ENCODE measurements at regions not wholly inside any gene's neighbourhood (a gene's known extent, or its start where the extent isn't known, plus 50 kb on each side); places are given as distances from the start of the nearest gene placed in this dataset.

DNA sequence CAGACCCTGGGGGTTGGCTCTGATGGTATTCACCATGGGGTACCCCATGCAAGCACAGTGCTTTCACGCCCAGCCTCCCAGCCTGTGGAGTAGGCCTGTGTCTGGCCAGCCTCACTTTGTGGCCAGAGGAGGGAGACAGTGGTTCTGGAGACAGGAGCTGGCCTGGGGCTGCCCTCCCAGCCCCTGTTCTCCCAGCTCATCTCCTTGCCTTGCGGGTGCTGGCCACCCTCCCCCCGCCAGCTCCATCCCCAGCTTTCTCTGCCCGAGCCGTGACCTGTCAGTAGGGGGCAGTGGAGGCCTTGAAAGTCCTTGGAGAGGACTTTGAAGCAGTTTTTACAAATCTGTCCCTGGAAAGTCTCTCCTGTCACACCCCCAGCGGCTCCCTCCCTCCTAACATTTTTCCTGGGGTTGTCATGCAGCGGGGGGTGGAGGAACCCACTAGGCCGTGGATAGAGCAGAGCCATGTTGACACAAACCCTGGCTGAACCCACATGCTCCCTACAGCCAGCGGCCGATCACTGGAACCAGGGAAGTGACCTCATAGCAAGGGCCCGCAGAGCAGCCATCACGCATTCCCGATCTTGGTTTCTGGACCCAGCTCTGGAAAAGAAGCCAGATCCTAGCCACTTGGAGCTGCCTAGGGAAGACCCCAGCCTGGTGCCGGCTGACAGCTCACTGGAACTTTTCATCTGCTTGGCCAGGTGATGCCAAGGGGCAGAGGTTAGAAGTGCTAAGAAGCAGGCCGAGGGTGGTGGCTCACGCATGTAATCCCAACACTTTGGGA, 289.4 kb downstream of the SEC14L1 start (continued):
- TF ChIP-seq, protein P1, sequence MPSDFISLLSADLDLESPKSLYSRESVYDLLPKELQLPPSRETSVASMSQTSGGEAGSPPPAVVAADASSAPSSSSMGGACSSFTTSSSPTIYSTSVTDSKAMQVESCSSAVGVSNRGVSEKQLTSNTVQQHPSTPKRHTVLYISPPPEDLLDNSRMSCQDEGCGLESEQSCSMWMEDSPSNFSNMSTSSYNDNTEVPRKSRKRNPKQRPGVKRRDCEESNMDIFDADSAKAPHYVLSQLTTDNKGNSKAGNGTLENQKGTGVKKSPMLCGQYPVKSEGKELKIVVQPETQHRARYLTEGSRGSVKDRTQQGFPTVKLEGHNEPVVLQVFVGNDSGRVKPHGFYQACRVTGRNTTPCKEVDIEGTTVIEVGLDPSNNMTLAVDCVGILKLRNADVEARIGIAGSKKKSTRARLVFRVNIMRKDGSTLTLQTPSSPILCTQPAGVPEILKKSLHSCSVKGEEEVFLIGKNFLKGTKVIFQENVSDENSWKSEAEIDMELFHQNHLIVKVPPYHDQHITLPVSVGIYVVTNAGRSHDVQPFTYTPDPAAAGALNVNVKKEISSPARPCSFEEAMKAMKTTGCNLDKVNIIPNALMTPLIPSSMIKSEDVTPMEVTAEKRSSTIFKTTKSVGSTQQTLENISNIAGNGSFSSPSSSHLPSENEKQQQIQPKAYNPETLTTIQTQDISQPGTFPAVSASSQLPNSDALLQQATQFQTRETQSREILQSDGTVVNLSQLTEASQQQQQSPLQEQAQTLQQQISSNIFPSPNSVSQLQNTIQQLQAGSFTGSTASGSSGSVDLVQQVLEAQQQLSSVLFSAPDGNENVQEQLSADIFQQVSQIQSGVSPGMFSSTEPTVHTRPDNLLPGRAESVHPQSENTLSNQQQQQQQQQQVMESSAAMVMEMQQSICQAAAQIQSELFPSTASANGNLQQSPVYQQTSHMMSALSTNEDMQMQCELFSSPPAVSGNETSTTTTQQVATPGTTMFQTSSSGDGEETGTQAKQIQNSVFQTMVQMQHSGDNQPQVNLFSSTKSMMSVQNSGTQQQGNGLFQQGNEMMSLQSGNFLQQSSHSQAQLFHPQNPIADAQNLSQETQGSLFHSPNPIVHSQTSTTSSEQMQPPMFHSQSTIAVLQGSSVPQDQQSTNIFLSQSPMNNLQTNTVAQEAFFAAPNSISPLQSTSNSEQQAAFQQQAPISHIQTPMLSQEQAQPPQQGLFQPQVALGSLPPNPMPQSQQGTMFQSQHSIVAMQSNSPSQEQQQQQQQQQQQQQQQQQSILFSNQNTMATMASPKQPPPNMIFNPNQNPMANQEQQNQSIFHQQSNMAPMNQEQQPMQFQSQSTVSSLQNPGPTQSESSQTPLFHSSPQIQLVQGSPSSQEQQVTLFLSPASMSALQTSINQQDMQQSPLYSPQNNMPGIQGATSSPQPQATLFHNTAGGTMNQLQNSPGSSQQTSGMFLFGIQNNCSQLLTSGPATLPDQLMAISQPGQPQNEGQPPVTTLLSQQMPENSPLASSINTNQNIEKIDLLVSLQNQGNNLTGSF (CRISPR knock-in tag; IDR thresholded peaks at IDR 0.05) = peak; percentile 17; the same call in 1 of the 2 replicates
- TF ChIP-seq TBP (CRISPR knock-in tag; IDR thresholded peaks at IDR 0.05) (no peak), PLRG1 (conservative IDR thresholded peaks at IDR 0.05) (no peak), FOXA1 (IDR thresholded peaks at IDR 0.05) (no peak; the same call in 1 of the 2 replicates), FOXA1 (CRISPR knock-in tag; IDR thresholded peaks at IDR 0.05) (peak; percentile 95), ZFX (CRISPR knock-in tag; IDR thresholded peaks at IDR 0.05; ENCODE audit: low read depth) (peak; percentile 59; the same call in 1 of the 2 replicates), ETV5 (CRISPR knock-in tag; IDR thresholded peaks at IDR 0.05; ENCODE audit: borderline replicate concordance) (peak; percentile 67), TEAD2 (CRISPR knock-in tag; IDR thresholded peaks at IDR 0.05) (no peak), ZNF101 (CRISPR knock-in tag; IDR thresholded peaks at IDR 0.05; ENCODE audit: borderline replicate concordance, low read depth) (no peak), ZNF775 (CRISPR knock-in tag; IDR thresholded peaks at IDR 0.05; ENCODE audit: borderline replicate concordance) (no peak), ZNF335 (CRISPR knock-in tag; IDR thresholded peaks at IDR 0.05) (peak; percentile 43; the same call in 1 of the 2 replicates), RBM39 (IDR thresholded peaks at IDR 0.05; ENCODE audit: low read depth, low read length, poor library complexity, severe bottlenecking) (peak; percentile 81), ZNF33A (CRISPR knock-in tag; IDR thresholded peaks at IDR 0.05; ENCODE audit: borderline replicate concordance) (no peak), ZNF446 (CRISPR knock-in tag; IDR thresholded peaks at IDR 0.05) (no peak), ZNF234 (CRISPR knock-in tag; conservative IDR thresholded peaks at IDR 0.05) (no peak), PAX8 (CRISPR knock-in tag; IDR thresholded peaks at IDR 0.05; ENCODE audit: borderline replicate concordance) (no peak), ZEB1 (IDR thresholded peaks at IDR 0.05; ENCODE audit: insufficient replicate concordance, low read depth) (peak; percentile 42), ETV6 (CRISPR knock-in tag; conservative IDR thresholded peaks at IDR 0.05) (no peak), ZNF547 (CRISPR knock-in tag; IDR thresholded peaks at IDR 0.05) (peak; percentile 62), SIX1 (CRISPR knock-in tag; IDR thresholded peaks at IDR 0.05; ENCODE audit: borderline replicate concordance) (no peak), CENPT (CRISPR knock-in tag; IDR thresholded peaks at IDR 0.05; ENCODE audit: low read depth) (no peak), TOE1 (CRISPR knock-in tag; IDR thresholded peaks at IDR 0.05) (0 out of 2 replicates have a peak, but pooled peaks have one; percentile 68)
- TF ChIP-seq, protein P2, sequence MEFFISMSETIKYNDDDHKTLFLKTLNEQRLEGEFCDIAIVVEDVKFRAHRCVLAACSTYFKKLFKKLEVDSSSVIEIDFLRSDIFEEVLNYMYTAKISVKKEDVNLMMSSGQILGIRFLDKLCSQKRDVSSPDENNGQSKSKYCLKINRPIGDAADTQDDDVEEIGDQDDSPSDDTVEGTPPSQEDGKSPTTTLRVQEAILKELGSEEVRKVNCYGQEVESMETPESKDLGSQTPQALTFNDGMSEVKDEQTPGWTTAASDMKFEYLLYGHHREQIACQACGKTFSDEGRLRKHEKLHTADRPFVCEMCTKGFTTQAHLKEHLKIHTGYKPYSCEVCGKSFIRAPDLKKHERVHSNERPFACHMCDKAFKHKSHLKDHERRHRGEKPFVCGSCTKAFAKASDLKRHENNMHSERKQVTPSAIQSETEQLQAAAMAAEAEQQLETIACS (CRISPR knock-in tag; IDR thresholded peaks at IDR 0.05) = no peak
- TF ChIP-seq, protein P3, sequence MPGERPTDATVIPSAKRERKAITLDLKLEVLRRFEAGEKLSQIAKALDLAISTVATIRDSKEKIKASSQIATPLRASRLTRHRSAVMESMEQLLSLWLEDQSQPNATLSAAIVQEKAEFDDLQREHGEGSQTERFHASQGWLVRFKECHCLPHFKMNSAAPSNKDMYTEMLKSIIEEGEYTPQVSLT (CRISPR knock-in tag; IDR thresholded peaks at IDR 0.05; ENCODE audit: borderline replicate concordance, low read depth) = no peak

Measured in HepG2 (cell line).